ENCODE measurements at regions not wholly inside any gene's neighbourhood (a gene's known extent, or its start where the extent isn't known, plus 50 kb on each side); places are given as distances from the start of the nearest gene placed in this dataset.
"Not testable (repeated sequence)": the region's sequence is repeated elsewhere in the genome, so short reads cannot be mapped to it uniquely, and the experiment has no call there.

GRCh38 chr5:1731091-1731639 is 68.5 kb downstream of the MRPL36 start:
- DNase-seq (ENCODE audit: low read depth): no peak

GRCh38 chr5:1730487-1730847 is 69.2 kb downstream of the MRPL36 start:
- no peak for DNase-seq (ENCODE audit: low read depth)

- no peak for DNase-seq (ENCODE audit: low read depth)
These were observed 69.8 kb downstream of the MRPL36 start for GRCh38 chr5:1729641-1730486.

- DNase-seq (ENCODE audit: low read depth): no peak
These were observed 70.8 kb downstream of the MRPL36 start for GRCh38 chr5:1728846-1729245.

GRCh38 chr5:1727571-1727970 is 72.1 kb downstream of the MRPL36 start:
- DNase-seq (ENCODE audit: low read depth): no peak

GRCh38 chr5:1726956-1727355 is 72.7 kb downstream of the MRPL36 start:
- no peak for DNase-seq (ENCODE audit: low read depth)

- DNase-seq (ENCODE audit: low read depth): no peak
These were observed 73.2 kb downstream of the MRPL36 start for GRCh38 chr5:1726469-1726865.

- no peak for DNase-seq (ENCODE audit: low read depth)
These were observed 73.8 kb downstream of the MRPL36 start for GRCh38 chr5:1725641-1726468.

GRCh38 chr5:1724822-1725602 is 74.6 kb downstream of the MRPL36 start:
- DNase-seq (ENCODE audit: low read depth): peak; percentile 2

- DNase-seq (ENCODE audit: low read depth): no peak
These were observed 75.4 kb downstream of the MRPL36 start for GRCh38 chr5:1723957-1724821.

- no peak for DNase-seq (ENCODE audit: low read depth)
These were observed 76.2 kb downstream of the MRPL36 start for GRCh38 chr5:1723476-1723875.

GRCh38 chr5:1722877-1723276 is 76.8 kb downstream of the MRPL36 start:
- DNase-seq (ENCODE audit: low read depth): no peak

GRCh38 chr5:1720396-1721110 is 79.1 kb downstream of the MRPL36 start:
- no peak for DNase-seq (ENCODE audit: low read depth)

- DNase-seq (ENCODE audit: low read depth): no peak
These were observed 79.8 kb downstream of the MRPL36 start for GRCh38 chr5:1719860-1720259.

GRCh38 chr5:1718669-1719068 is 81.0 kb downstream of the MRPL36 start:
- no peak for DNase-seq (ENCODE audit: low read depth)

GRCh38 chr5:1710091-1710490 is 89.5 kb downstream of the MRPL36 start:
- DNase-seq (ENCODE audit: low read depth): not testable (repeated sequence)

GRCh38 chr5:1709171-1709803 is 90.3 kb downstream of the MRPL36 start:
- no peak for DNase-seq (ENCODE audit: low read depth)

GRCh38 chr5:1708592-1709141 is 91.0 kb downstream of the MRPL36 start:
- no peak for DNase-seq (ENCODE audit: low read depth)

GRCh38 chr5:1707467-1707866 is 92.2 kb downstream of the MRPL36 start:
- DNase-seq (ENCODE audit: low read depth): no peak
